Stomach (tissue), 4 donors: ENCODE measurements at regions not wholly inside any gene's neighbourhood (a gene's known extent, or its start where the extent isn't known, plus 50 kb on each side); places are given as distances from the start of the nearest gene placed in this dataset.

ENCODE experiments used
- CTCF ChIP-seq, 7 experiments: fragments of 450-650 bp in 4 of 7; fragments of 200-600 bp in 3 of 7; sonication (generic) in 3 of 7; IDR thresholded peaks; one replicate each; pipeline ENCODE4 v1.5.1; 2016 to 2019; ENCODE audit warnings: antibody characterized with exemption in 7 of 7, control low read depth in 2 of 7, mild to moderate bottlenecking in 1 of 7
- POLR2A ChIP-seq, 4 donors: fragments of 450-650 bp; IDR thresholded peaks; one replicate each; pipeline ENCODE4 v1.6.1; 2016; ENCODE audit warnings: antibody characterized with exemption in 4 of 4, control low read depth in 2 of 4, mild to moderate bottlenecking in 1 of 4, moderate library complexity in 1 of 4

- TF ChIP-seq CTCF (IDR thresholded peaks at IDR 0.05) (no peak), POLR2A (IDR thresholded peaks at IDR 0.05) (no peak)
Observed at GRCh38 chr12:94768398-94769046, 118.2 kb upstream of the TMCC3 start.
